WTC11 (cell line): ENCODE measurements at regions not wholly inside any gene's neighbourhood (a gene's known extent, or its start where the extent isn't known, plus 50 kb on each side); places are given as distances from the start of the nearest gene placed in this dataset.
"Not testable (repeated sequence)": the region's sequence is repeated elsewhere in the genome, so short reads cannot be mapped to it uniquely, and the experiment has no call there.

Experiments
- CTCF ChIP-seq: fragments of 200-600 bp; IDR thresholded peaks from 2 replicates; pipeline ENCODE4 v1.8.0; 2022; ENCODE audit warnings: antibody characterized with exemption
- ELF4 ChIP-seq: sonication (generic); formaldehyde crosslinking; IDR thresholded peaks from 2 replicates; pipeline ENCODE4 v1.8.1; 2022; ENCODE audit warnings: low read depth, mild to moderate bottlenecking, moderate library complexity, missing genetic modification reagents
- JUN ChIP-seq: sonication (generic); formaldehyde crosslinking; IDR thresholded peaks from 2 replicates; pipeline ENCODE4 v1.8.0; 2023; ENCODE audit warnings: mild to moderate bottlenecking, missing genetic modification reagents
- USF1 ChIP-seq: sonication (generic); formaldehyde crosslinking; IDR thresholded peaks from 2 replicates; pipeline ENCODE4 v1.8.0; 2022; ENCODE audit warnings: mild to moderate bottlenecking, missing genetic modification reagents

GRCh38 chr14:25370057-25370456, 320.1 kb upstream of the STXBP6 start:
- not testable (repeated sequence) for TF ChIP-seq CTCF; ELF4 (CRISPR knock-in tag); USF1 (CRISPR knock-in tag); JUN (CRISPR knock-in tag)
